Activated CD4-positive, alpha-beta T cell treated with anti-CD3 and anti-CD28 coated beads, Interleukin-2, amount 50 U/mL, for 24 hours (primary cell): ENCODE measurements at regions not wholly inside any gene's neighbourhood (a gene's known extent, or its start where the extent isn't known, plus 50 kb on each side); places are given as distances from the start of the nearest gene placed in this dataset.

Experiments used
- DNase-seq, 2 donors: peaks; one replicate each; pipeline ENCODE4 v3.0.0-alpha.2; 2020; ENCODE audit warnings: low read depth in 1 of 2, low spot score in 1 of 2

- DNase-seq = no peak
Observed at GRCh38 chr12:124517260-124518050, 50.0 kb downstream of the NCOR2 start.

DNA sequence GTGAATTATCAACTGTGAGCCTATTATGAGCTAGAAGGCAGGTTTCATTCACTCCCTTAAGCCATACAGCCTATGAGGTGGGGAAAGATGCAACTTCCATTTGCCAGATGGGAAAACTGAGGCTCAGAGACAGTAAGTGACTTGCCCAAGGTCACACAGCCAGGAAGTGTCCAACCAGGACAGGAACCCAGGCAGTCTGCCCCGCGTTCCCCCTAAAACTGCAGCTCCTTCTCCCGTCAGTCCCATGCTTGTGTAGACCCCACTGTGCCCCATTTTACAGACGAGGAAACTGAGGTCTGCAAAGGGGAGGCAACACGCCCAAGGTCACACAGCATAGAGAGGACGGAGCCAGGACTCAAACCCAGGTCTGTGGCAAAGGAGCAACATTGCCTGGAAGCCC is 50.6 kb downstream of the NCOR2 start:
- DNase-seq = no peak

DNA sequence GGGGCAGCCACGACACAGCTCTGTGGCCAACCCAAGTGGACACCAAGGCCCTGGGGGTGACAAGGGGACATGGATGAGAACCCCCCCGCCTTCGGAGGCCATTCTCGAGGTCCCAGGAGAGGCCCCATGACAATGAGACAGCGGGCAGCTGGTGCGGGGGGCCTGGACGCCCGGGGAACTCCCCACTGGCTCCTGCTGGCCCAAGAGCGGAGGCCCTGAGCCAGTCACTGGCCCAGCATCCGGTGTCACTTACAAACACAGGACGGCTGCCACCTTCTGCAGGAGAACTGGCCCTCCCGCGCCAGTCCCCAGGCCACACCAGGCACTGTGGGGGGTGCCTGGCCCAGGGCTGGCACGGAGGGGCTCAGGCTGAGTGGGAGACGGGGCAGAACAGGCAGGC is 51.4 kb downstream of the NCOR2 start:
- no peak for DNase-seq

DNA sequence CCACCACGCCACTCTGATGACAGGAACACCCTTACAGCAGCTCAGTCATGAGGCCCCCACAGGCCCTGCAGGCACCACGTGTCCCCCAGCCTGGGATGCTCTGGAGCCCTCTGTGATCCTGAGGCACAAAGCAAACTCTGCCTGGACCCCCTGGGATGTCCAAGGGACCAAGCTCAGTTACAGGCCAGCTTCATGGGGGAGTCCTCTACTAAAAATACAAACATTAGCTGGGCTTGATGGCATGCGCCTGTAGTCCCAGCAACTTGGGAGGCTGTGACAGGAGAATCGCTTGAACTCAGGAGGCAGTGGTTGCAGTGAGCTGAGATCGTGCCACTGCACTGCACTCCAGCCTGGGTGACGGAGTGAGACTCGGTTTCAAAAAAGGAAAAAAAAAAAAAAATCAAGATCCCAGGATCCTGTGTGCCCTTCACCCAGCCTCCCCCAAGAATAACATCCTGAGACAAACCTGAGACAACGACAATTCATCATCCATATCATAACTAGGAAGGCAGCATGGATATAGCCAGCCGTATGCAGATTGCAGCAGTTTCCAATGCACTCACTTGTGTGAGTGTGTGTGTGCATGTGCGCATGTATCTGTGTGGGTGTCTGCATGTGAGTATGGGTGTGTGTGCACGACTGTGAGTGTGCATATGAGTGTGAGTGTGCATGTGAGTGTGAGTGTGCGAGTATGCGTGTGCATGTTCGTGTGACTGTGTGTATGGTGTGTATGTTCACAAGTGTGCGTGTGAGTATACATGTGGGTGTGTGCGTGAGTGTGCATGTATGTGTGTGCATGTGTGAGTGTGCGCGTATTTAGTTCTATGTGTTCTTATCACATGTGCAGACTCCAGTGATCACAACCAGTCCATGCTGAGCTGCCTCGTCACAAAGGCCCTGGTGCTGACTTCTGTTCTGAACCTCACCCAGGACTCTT is 52.1 kb downstream of the NCOR2 start:
- no peak for DNase-seq

DNA sequence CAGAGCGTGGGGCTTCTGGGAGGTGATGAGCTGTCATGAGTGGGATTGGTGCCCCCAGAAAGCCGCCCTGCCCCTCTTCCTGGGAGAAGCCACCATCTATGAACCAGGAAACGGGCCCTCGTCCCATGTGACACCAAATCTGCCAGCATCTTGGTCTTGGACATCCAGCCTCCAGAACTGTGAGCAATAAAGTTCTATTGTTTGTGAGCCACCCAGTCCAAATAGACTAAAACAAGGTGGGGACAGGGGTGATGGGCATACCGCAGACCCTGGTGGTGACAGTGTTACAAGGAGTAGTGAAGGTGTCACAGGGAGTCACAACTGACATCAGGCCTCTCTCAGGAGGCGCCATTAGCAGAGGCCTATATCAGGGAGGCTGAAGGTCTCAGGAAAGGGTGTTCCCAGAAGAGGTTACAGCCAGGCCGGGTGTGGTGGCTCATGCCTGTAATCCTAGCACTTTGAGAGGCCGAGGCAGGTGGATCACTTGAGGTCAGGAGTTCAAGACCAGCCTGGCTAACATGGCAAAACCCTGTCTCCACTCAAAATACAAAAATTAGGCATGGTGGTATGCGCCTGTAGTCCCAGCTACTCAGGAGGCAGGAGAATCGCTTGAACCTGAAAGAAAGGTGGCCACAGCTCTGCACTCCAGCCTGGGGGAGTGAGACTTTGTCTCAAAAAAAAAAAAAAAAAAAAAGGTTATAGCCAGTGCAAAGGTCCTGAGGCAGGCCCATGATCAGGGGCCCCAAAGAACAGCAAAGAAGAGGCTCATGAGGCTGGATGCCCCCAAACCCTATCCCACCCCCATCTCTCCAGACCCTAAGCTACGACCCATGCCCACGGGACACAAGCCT is 53.0 kb downstream of the NCOR2 start:
- DNase-seq = no peak

DNA sequence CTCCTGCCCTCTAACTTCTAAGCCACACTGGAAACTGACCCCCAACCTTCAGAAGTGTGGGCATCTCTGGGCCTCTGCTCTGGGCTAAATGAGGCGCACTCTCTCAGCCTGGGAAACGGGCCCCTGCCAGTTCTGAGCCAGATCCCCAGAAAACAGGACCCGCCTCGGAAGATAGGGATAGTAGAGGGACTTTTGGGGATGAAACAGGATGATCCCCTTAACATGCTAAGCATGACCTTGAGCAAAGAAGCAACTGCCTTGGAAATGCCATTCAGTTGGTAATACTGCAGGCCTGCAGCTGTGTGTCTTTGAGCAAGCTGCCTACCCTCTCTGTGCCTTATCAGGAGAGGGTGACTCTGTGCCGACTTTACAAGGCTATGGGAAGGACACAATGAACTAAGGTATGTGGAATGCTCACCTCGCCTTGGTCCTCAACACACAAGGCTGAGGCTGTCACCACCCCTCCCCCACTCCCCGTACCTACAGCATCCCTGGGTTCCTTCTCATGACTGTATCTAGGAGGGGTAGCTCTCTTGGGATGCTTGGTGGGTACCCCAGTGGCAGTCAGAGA is 54.0 kb downstream of the NCOR2 start:
- DNase-seq = no peak

GRCh38 chr12:124512667-124513296 is 54.6 kb downstream of the NCOR2 start:
- DNase-seq = no peak

DNA sequence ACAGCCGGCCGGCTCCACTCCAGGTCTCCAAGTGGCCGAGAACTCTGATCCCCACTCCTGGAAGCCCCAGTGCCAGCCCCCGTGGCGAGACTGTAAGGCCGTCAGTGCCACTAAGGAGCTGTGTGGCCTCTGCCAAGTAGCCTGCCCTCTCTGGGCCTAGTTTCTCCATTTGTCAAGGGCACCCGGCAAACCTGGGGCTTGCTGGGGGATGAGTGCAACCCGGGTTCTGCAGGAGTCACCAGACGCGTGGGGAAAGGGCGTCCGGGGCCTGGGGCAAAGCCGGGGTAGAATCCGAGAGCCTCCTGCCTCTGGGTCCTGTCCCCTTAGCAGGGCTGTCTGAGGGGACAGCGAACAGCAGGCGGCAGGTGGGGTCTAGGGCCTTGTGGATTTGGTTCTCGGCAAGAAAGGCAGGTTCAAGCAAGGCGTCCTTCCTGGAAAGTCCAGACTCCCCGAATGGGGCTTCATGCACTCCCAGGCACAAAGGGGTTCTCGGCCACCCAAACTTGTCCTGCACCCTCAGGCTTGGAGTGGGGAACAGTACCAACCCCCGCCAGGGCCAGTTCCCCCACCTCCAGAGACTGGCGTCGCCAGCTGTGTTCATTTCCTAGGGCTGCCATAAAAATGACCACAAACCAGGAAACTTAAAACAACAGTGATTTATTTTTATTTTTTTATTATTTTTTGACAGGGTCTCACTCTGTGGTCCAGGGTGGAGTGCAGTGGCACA is 56.0 kb downstream of the NCOR2 start:
- no peak for DNase-seq

- no peak for DNase-seq
Observed at GRCh38 chr12:124510301-124510970, 57.0 kb downstream of the NCOR2 start.

DNA sequence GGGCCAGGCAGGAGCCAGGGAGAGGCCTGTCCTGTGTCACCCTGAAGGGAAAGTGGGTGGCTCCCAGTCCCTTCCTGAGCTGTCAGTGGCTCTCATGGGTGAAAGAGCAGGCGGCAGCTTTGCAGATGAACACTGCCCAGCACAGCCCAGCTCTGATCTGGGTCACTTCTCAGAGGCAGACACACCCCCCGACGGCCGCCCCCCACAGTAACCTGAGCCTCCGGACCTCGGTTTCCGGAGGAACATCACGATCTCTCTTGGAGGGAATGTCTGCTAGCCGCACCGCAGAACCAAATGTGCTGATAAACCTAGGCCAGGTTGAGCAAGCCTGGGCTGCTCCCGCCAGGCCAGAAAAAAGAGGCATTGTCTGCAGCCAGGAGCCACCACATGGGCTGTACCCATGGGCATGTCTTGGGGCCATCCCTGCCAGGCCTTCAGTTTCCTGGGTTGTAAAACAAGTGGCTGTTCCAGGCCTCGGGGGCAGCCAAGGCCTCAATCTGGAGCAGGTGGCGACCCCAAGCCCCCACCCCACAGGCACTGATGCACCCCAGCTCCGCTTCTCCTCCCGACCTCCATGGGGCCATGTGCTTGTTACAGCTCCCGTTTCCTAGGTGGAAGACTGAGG is 57.6 kb downstream of the NCOR2 start:
- DNase-seq = no peak

DNA sequence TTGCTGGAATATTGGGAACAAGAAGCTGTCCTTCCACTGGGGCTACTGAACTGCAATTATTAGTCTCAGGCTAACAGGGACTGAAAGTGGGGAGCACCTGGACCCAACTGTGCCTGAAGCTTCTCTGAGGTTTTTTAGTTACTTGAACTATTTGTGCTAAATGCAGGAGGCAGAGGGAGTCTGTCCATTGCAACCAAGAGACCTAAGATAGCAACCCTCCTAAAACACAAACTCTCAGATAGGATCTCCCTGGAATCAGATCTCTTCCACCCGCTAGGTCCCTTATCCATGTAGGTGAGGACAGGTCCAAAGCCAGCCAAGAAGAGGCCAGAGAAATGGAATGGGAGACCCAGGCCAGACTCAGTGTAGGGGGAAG is 58.1 kb downstream of the NCOR2 start:
- DNase-seq = no peak

DNA sequence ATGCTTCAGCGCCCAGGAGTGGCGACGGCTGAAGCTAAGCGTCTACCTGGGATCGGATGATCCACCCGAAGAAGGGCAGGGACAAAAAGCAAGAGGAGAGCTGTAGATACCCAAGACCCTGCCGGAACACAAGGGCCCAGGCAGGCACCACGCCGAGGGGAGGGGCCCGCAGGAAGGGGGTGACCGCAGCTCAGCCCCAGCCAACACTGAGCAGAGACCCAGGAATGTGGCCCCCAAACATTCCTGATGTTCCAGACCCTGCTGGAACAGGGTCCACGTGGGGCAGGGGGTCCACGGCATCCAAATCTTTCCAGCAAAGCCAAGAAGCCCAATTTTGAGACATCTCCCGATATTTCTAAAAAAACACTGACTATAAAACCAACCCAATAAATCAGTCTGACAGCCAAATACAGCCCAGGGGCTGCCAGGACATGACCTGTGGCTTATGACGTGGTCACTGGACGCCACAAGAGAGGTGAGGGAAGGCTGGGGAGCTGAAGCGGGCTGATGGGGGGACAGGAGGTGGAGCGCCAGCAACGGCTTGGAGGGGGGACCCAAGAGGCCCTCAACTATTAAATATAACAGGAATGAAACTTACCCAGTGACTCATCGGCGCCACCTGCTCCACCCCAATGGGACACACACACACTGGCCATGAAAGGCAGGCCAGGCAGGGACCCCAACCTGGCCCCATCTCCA is 58.9 kb downstream of the NCOR2 start:
- no peak for DNase-seq

- DNase-seq = no peak
Observed at GRCh38 chr12:124507188-124508109, 60.0 kb downstream of the NCOR2 start.

- no peak for DNase-seq
Observed at GRCh38 chr12:124506832-124507153, 60.6 kb downstream of the NCOR2 start.

DNA sequence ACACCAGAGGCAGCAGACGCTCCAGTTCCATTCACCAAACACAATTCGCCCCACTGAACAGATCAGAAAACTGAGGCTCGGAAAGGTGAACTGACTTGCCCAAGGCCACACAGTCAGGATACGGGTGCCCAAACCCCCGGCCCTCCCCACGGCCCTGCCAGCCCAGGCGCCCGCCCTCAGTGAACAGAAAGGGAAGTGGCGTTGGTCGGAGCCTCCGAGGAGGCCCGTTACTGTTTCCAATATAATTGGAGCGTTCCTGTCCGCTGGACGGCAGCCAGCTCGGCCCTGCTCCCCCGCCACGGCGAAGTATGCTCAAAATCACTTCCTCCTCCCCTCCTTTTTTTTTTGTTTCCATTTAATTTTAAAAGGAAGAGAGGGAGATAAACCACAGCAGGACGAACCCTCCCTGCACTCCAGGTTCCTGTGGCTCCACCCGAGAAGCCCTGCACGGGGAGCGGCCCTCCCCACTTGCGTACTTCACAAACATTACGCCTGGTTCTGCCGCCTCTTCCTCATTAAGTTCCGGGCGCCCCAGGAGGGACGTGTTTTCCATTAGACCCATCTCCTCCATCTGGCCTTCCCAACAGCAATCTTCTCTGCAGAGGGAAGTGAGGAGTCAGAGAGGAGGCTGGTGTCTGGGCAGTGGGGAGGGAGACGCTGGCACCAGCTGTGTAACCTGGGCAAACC is 61.1 kb downstream of the NCOR2 start:
- no peak for DNase-seq

DNA sequence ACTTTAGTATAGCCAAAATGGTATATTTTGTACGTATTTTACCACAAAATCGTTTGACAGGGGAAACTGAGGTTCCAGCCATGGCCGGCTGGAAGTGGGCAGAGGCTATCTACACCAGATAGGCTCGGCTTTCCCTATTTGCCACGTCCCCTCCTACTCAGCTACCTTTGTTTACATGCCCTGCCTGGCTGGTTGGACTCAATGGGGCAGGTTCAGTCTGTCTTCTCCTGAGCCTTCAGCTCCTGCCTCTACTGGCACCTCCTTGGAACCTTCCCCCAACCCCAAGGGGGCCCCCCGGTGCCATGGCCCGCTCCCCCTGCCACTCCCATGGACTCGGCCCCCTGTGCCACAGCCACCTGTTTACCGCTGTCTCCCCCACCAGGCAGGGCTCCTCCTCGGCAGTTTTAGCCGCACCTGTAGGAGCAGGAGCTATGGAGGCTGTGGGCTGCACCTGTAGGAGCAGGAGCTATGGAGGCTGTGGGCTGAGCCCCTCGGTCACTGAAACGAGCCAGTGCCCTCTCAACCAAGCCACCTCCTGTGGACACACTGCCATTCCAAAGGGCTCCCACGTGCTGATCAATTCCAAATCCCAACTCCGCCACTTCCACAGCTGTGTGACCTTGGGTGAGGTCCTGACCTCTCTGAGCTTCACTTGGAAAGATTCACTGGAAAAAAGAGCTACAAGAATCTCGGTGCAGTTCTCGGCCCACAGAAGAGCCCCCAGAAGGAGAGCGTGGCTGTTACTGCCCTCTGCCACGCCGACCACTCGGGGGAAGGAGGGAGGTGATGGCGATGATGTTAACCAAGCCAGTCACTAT is 62.2 kb downstream of the NCOR2 start:
- no peak for DNase-seq
